ENCODE measurements at regions not wholly inside any gene's neighbourhood (a gene's known extent, or its start where the extent isn't known, plus 50 kb on each side); places are given as distances from the start of the nearest gene placed in this dataset.

DNA sequence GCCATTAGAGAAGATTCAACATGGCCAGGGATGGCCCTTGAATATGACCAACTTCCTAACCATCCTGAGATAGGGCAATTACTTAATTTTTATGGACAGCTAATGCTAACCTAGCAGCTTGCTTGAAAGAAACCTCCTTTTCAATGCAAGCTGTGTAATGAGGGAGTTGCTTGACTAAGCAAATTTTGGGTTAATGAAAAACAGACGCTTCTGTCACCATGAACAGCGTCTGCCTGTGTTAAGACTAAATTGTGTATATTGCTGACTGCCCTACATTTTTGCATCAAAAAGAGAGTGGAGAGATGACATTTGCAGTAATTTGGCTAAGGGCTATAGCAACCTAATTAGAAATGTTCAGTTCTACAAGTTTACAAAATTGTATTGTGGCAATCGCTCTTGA lies 319.2 kb upstream of the LRATD1 start:
- no peak for DNase-seq

DNA sequence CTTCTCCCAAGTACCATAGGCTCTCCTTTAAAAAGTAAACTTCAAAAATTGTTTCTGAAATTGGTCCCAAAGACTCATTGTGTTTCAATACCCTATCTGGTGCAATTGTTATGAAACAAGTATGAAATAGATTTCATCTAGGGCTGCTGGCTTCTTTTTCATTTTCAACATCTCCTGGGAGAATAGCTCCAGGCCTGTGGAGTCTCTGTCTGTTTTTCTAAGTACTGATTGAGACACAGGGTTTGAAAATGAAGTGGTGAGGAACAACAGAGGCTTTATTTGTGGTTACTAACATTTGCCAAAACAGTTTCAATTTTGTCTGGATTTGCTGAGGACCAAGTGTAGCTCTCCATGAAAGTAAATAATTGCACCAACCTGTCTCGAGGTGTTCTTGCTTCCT lies 315.9 kb upstream of the LRATD1 start:
- DNase-seq: no peak

DNA sequence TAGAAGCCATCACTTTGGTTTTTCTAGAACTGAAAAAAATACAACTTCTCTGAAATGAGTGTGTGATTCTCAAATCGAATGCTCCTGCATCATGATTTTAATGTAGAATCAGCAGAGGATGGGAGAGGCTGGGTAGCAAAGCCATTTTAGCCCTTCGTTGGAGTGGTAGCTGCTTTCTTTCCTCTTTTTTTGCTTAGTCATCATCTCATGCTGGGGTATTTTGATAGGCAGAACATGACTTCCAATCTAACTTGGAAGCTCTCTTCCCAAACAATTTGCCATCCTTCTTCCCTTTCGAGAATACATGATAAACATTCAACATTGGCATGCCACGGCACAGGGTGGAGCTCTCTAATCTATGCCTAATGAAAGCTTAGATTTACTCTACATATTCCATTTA lies 311.2 kb upstream of the LRATD1 start:
- DNase-seq: no peak

DNA sequence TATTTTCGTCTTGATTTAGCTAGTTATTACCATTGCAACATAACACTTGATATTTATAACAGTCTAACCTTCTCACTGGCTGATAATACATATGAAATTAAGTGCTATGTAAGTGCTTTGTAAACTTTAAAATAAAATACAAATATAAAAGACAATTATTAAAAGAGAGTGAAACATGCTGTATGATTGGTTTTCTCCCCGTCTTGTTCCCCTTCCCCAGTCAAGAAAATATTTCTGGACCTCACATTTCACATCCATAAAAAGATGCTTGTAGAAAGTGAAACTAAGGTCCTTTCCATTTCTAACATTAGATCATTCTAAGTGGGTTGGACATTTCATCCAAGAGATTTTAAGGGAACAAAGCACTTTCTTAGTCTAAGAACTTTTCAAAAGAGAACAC lies 310.2 kb upstream of the LRATD1 start:
- no peak for DNase-seq

DNA sequence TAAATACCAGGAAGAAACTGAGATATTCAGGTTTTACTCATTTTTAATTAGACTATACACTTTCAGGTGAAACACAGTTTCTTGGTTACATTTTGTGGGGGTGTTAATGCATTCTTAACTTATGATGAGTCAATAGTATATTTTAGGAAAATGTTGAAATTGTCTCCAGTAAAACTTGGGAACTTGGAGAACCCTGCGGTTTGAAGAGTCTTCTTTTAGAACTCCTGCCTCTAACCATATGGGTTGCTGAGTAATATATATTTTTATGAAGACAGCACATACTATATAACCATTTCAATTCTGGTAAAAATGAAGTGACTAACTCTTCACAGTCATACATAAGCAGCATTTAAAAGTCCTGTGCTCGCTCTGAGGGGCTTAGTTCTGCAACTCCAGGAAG lies 308.2 kb upstream of the LRATD1 start:
- DNase-seq: no peak

DNA sequence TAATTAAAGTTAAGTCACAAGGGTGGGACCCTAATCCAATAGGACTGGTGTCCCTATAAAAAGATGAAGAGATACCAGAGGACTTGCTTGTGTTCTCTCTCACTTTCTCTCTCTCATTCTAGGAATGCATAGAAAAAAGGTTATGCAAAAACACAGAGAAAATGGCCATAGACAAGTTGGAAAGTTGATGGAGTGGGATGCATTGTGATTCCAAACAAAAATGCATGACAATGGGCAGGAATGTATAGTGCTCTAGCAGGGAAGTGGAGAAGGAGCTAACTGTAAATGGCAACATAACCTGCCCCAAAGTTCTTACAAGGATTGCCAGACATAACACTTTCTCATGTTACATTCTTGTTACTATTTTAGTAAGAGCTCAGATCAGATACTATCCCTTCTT lies 301.6 kb upstream of the LRATD1 start:
- DNase-seq: no peak

DNA sequence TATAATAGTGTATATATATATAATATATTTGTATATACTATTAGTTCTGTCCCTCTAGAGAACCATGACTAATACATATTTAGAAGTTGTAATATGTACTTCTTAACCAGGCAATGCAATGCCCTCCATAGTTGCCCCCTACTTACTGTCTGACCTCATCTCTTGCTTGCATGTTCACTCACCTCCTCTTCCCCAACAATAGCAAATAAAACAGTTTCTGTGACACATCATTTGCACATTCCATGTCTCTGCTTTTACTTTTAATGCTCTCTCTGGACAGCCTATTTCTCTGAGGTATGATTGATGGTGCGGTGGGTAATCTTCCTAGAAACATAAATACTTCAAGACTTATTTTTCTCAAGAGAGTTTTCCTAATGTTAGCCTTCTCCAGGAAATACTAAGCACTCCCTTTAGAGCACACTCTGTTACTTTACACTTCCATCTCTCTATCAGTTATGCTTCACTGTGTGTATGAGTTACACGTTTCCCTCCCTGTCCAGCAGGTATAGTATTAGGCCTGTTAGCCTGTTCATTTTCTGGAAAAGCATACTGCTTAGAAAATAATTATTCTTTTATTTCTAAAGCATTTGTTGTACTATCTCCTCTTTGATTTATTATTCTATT lies 295.6 kb upstream of the LRATD1 start:
- DNase-seq: no peak

DNA sequence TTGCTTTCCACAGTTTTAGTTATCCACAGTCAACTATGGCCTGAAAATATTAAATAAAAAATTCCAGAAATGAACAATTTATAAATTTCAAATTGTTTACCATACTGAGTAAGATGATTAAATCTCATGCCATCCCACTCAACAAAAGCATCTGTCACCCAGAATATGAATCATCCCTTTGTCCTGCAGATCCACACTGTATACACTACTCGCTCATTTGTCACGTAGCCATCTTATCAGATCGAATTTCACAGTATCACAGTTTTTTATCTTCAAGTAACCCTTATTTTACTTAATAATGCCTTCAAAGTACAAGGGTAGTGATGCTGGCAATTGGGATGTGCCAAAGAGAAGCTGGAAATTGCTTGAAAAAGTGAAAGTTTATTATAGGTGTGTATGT lies 291.8 kb upstream of the LRATD1 start:
- no peak for DNase-seq

DNA sequence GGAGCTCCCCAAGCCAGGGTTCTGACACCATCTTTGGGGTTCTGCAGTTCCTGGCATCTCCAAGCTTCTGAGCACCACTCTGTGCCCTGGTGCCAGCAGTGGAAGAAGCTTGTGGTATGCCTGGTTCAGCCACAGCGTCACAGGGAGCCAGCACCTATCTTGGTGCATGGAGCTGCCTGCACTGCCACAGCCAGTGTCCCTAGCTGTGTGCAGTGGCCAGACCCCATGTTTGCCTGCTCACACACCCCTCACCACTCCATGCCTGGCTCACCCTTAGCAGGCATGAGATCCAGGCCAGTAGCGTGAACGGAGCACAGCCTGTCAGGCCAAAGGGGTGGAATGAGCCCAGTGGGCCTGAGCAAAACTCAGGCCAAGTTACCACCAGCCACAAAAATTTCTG lies 290.2 kb upstream of the LRATD1 start:
- DNase-seq: no peak

DNA sequence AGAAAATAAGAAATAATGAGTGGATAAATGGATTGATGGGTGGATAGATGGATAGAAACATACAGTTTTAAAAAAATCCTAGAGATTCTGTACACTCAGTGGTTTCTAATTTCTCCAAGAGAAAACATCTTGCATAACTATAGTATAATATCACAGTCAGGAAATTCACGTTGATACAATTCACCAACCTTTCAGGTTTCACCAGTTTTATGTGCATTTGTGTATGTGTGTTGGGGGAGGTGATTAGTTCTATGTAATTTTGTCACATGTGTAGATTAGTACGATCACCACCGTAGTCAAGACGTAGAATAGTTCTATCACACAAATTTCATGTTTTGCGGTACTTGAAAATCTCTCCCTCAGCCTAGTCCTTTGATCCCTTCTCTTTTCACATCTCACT lies 288.2 kb upstream of the LRATD1 start:
- DNase-seq: no peak

DNA sequence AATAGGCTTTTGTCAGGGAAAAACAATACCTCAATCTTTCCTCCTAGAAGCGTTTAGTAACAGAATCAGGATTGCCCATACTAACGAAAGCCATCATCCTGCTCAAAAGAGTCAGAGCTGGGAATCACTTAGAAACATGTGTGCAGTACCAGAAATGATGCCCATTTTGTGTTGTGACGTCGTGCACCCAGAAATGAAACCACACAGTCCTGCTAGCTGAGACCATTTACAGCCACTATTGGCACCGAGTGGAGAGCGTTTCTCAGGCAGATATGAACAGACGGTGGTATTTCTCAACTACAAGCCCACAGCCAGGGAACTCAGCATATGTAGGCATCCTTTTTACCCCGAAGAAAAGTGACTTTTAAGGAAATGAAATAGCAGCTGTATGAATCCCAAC lies 284.3 kb upstream of the LRATD1 start:
- no peak for DNase-seq

DNA sequence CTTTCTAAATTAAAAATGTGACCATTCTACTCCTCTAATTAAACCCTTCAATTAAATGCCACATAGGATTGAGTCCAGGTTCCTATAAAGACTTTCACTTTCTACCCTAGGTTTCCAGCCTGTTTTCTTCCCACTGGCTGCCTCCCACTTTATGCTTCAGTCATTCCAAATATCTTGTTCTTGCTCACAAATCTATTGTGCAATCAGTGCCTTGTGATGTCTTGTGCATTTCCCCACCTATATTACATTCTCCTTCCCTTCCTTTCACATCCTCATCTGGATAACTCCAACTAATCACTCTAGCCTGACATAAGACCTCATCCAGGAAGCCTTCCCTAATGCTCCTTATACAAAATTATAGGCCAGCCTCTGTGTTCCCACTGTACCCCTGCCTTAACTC lies 281.7 kb upstream of the LRATD1 start:
- DNase-seq: no peak

DNA sequence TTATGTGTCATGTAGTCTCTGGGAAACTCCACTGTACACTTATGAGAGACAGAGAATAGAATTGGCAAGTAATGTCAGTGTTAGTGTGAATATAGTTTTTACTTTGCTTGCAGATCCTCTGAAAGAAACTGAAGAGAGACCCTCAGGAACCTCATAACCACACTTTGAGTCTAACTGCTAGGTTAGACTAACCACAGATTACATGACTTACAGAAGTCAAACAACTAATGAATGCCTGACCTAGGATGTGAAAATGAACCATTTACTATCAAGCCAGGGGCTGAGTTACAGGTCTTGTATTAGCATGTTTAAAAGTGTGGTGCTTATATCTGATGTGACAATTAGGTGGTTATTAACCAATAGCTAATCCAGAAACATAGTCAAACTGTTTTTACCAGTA lies 280.4 kb upstream of the LRATD1 start:
- DNase-seq: no peak

DNA sequence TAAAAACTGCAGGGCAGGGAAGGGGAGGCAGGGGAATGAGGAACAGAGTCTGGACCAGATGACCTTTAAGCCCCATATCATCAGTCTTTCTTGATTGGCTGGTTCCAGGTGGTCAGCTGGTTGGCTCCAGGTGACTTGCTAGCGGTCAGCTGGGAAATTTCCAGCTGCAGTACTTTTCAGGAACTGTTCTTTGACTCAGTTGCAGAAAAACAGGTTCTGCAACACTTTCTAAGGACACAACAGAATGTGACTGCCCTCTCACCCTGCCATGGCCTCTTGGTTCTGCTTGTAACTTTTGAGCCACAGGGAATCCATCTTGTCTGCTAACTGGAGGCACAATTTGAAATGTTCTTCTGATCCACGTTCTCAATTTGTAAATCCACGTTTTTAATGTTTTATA lies 278.3 kb upstream of the LRATD1 start:
- no peak for DNase-seq

DNA sequence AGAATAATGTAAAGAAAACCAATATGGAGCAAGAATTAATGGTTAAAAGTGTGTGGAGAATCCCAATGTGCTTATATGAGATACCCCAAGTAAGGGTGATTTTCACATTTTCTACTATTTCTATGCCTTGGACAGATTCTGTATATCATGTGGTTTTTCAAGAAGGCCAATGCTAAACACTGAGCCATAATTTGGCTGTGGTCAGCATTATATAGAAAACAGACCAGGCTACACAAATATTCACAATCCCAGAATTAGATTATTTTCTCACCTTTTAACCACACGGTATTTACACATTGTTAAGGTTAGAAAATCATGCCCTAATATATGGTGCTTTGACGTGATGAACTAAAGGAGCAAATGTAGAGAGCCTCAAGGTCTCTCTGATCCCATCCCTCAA lies 277.4 kb upstream of the LRATD1 start:
- no peak for DNase-seq

DNA sequence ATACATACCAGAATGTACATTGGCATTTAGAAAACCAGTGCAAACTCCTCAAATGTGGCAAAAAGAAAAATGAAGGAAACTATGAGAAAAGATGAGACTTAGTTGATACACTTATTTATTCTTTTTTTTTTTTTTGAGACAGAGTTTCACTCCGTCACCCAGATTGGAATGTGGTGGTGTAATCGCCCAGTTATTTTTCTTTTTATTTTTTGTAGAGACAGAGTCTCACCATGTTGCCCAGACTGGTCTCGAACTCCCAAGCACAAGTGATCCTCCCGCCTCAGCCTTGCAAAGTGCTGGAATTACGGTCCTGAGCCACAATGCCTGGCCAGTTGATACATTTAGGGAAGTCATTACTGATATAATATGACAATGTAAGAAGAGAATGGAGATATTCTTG lies 274.2 kb upstream of the LRATD1 start:
- no peak for DNase-seq

DNA sequence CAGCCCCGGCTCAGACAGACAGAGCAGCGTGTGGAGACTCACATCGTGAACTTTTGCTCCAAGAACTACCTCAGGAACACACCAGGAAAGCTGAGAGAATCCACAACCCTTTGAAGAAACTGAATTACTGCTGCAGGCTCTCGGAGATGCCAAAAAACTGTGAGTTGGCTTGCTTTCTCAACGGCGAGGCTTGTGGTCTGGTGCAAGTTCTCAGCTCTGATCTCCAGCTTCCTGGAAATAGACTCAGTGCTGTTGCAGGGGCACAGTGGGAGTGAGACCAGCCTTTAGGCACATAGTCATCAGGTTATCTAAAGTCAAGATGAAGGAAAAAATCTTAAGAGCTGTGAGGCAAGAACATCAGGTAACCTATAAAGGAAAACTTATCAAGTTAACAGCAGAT lies 273.7 kb upstream of the LRATD1 start:
- no peak for DNase-seq

DNA sequence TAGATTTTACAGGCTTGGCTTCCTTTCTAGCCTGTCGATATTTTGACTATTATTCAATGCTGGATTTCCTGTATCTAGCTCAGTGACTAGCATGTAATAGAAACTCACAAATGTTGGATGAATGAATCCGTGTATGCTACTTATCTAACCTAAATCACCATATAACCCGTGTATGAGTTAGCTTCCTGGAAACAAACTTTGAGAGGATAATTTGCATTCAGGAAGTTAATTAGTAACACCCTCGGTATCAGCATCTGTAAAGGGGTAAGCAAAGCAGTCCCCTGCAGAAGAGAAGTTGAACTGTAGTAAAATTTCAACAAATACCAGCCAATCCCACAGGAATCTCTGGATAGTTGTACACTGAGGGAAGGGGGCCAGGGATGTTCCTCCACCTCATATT lies 269.4 kb upstream of the LRATD1 start:
- no peak for DNase-seq

DNA sequence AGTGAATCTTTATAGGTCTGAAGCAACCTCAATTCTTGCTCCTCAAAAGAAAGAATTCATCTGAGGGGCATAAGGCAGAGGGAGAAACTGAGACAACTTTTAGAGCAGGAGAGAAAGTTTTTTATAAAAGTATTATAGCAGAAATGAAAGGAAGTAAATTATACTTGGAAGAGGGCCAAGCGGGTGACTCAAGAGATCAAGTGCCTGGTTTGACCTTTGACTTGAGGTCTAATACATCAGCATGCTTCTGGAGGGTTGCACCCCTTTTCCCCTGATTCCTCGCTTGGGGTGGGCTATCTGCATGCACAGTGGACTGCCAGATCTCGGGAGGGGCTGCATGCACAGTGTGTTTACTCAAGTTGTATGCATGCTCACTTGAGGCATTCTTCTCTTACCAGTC lies 268.5 kb upstream of the LRATD1 start:
- no peak for DNase-seq

DNA sequence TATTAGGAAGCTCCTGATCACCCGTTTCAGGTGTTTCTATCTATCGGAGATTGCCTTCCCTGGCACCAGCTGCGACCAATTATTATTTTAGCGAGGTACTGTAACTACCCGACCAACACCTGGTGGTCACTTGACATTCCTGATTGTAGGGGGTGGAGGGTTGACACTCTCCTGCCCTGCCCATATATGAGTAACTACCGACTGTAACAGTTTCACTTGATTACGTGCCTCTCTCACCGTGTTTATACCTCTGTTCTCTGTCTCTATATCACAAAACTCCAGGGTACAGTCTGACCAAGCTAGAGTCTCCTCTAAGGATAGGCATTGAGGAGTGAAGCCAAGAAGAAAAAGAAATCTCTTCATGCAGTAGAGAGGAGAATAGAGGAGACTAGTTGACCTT lies 268.0 kb upstream of the LRATD1 start:
- no peak for DNase-seq

DNA sequence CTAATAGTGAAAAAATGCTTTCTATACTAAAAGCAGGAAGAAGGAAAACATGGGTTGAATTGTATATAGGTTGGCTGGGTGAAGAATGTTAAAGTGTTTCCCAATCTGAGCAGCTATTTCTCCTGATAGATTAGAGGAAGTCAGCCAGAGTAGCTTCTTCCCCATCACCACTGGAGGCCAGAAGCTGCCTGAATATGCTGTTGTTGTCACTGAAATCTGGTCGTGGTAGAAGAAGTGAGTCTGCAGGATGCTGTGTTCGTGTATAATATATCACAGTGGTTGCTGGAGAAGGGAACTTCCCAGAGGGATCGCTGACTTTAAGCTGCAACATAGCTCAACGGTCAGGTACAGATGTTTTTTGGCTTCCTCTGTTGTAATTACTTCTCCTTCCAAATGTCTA lies 247.5 kb upstream of the LRATD1 start:
- no peak for DNase-seq

DNA sequence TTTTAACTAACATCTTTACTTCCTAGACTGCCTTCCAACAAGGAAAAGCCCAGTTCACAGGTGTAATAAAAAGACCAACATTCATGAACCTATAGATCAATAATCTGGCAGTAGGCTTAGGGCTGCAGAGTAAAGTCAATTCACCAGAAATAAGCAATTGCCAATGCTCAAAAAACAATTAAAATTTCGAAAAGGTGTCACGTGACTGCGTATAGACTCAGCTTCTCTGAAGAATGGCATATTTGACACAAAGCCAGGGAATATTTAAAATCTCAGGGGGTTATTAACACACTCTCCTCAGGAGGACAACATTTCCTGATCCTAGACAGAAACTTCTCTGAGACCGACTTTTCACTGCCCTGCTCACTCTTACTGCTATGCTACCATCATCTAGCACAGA lies 245.2 kb upstream of the LRATD1 start:
- no peak for DNase-seq

DNA sequence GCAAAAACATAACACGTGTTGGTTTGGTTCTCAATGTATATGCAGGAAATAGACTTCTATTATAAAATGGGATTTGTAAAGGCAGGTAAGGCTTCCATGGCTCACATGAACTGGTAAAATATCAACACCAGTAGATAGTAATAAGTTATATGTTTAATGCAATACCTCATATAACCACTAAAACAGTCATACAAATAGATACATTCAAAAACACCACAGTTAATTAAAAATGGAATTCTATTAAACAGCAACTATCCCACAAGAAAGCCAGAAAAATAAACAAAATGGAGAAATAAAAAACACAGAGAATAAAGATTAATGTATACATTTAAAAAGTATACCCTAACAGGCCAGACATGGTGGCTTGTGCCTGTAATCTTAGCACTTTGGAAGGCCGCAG lies 243.8 kb upstream of the LRATD1 start:
- no peak for DNase-seq

DNA sequence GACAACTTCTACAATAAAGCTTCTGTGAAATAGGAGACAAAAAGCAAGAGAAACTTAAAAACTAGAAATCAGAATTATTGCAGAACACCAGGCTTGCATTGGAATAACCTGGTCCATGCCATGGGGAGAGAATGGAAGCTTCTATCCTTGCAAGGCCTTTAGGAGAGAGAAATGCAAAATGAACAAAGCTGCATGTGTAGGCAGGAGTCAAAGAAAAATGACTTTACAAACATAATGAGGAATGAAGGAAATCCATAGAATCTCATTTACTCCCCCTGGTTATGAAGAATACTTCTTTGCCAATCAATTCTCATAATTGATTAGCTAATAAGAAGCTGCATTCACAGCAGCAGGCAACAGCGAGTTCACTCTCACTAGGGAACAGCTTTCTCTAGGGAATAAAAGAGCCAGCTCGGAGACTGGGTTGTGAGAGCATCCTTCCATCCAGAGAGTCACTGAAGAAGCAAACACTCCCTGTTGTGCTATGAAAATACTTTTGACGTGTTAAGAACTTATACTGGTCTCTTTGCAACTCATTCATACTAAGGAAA lies 235.9 kb upstream of the LRATD1 start:
- no peak for DNase-seq

DNA sequence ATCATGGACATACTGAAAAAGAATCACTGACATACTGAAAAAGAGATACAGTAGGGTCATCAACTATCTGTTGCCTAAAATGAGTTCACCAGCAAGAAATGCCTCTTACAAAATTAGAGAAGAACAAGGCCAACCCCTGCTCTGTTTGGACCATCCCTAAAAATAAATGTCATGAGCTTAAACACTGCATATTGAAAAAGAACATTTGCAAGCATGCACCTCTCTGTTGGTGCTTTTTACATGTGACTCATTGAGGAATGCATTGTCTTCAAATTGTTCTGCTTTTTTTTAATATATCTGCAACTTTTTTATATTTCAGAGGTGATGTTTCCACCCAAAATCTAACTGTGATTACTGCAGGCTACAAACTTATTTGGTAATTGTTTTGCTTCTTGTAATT lies 233.9 kb upstream of the LRATD1 start:
- DNase-seq: no peak

DNA sequence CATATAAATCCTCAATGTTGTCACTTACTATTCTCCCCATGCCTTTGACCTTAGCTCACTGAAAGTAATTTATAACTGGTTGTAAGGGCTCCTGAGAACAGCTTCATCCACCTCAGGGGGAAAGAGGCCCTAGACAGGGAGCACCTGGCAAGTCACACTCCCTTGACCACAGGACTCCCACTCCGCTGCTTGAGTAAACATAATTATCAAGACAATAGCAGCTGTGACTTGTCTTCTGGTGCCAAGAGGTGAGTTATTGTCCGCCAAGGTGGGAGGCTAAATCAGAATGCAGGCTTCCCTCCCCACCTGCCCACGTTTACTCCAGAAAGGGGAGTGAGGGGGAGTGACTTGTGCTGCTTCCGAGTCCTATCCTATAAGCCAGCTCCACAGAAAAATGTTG lies 230.6 kb upstream of the LRATD1 start:
- no peak for DNase-seq

Data from stimulated activated naive CD4-positive, alpha-beta T cell treated with Interleukin-2 at 50 U/mL for 16 hours (primary cell).